Upper lobe of left lung (tissue), 6 donors: ENCODE measurements at regions not wholly inside any gene's neighbourhood (a gene's known extent, or its start where the extent isn't known, plus 50 kb on each side); places are given as distances from the start of the nearest gene placed in this dataset.
"Not testable (repeated sequence)": the region's sequence is repeated elsewhere in the genome, so short reads cannot be mapped to it uniquely, and the experiment has no call there.

Source experiments
- ATAC-seq, 2 donors: fragments of 200-7000 bp; cut with Tn5 transposase; one replicate each; pipeline ENCODE4 v1.9.1; 2022; ENCODE audit warnings: mild to moderate bottlenecking in 2 of 2, moderate library complexity in 2 of 2; ENCODE audit not compliant: low FRiP score in 2 of 2
- DNase-seq, 2 donors: peaks; one replicate each; pipeline ENCODE4 v3.0.0-alpha.2; 2019 to 2020
- H3K27ac ChIP-seq, 4 donors: fragments of 200-600 bp; sonication (generic); one replicate each; pipeline ENCODE4 v1.5.1; 2016 to 2019
- H3K27me3 ChIP-seq, 4 donors: fragments of 200-600 bp; sonication (generic); one replicate each; pipeline ENCODE4 v1.5.1; 2017 to 2019
- H3K36me3 ChIP-seq, 4 donors: fragments of 200-600 bp; sonication (generic); one replicate each; pipeline ENCODE4 v1.5.1; 2016 to 2019
- H3K4me1 ChIP-seq, 4 donors: fragments of 200-600 bp; sonication (generic); one replicate each; pipeline ENCODE4 v1.5.1; 2018 to 2019
- H3K4me3 ChIP-seq, 4 donors: fragments of 200-600 bp; sonication (generic); one replicate each; pipeline ENCODE4 v1.5.1; 2017 to 2019; ENCODE audit warnings: mild to moderate bottlenecking in 2 of 4, moderate library complexity in 1 of 4
- H3K9me3 ChIP-seq, 4 donors: fragments of 200-600 bp; sonication (generic); one replicate each; pipeline ENCODE4 v1.5.1; 2018 to 2019
- CTCF ChIP-seq, 6 experiments: fragments of 450-650 bp in 4 of 6; fragments of 200-600 bp in 2 of 6; sonication (generic) in 2 of 6; IDR thresholded peaks; one replicate each; pipeline ENCODE4 v1.5.1; 2016 to 2019; ENCODE audit warnings: antibody characterized with exemption in 6 of 6
- EP300 ChIP-seq, 4 donors: sonication (generic); formaldehyde crosslinking; IDR thresholded peaks; one replicate each; pipeline ENCODE4 v1.5.1; 2017; ENCODE audit warnings: antibody characterized with exemption in 4 of 4, control low read depth in 2 of 4
- POLR2A ChIP-seq, 4 donors: fragments of 450-650 bp; IDR thresholded peaks; one replicate each; pipeline ENCODE4 v1.5.1; 2016 to 2017; ENCODE audit warnings: antibody characterized with exemption in 4 of 4, mild to moderate bottlenecking in 2 of 4
- POLR2AphosphoS5 ChIP-seq, 2 donors: sonication (generic); formaldehyde crosslinking; IDR thresholded peaks; one replicate each; pipeline ENCODE4 v1.5.1; 2017; ENCODE audit warnings: antibody characterized with exemption in 2 of 2
- WGBS, 2 donors: methylation state at CpG; one replicate each; pipeline ENCODE4 v1.1.5; 2017 to 2018; 5-methylcytosine and 5-hydroxymethylcytosine counted together
- donor health status: DM: no; HTN: no; CAD: no; lungs with moderate emphysema.
- donor health status: DM: no; HTN: yes; CAD: no; lungs with severe emphysema.

- Histone ChIP-seq H3K4me3 (no peak overlapping the region), H3K27me3 (no peaks in the 10 kb centered on the region), H3K27ac (no peak overlapping the region), H3K36me3 (no peaks in the 10 kb centered on the region), H3K9me3 (no peaks in the 10 kb centered on the region), H3K4me1 (no peaks in the 10 kb centered on the region)
- TF ChIP-seq EP300 (IDR thresholded peaks at IDR 0.05) (no peak), POLR2A (IDR thresholded peaks at IDR 0.05) (no peak), POLR2AphosphoS5 (IDR thresholded peaks at IDR 0.05) (no peak), CTCF (IDR thresholded peaks at IDR 0.05) (no peak)
- 69 to 82% methylated on average over 1 of the region's 1 CpG for WGBS, 2 donors
- ATAC-seq (no peak), DNase-seq (no peak)
Measured at GRCh38 chr11:100600941-100601340, 86.1 kb upstream of the ARHGAP42 start.

GRCh38 chr11:100602716-100603115 is 84.4 kb upstream of the ARHGAP42 start:
- no peaks in the 10 kb centered on the region for H3K4me1 ChIP-seq
- no peaks in the 10 kb centered on the region for H3K27me3 ChIP-seq
- no peak overlapping the region for H3K27ac ChIP-seq
- peak in 1 of 2 donors; percentile 28 for ATAC-seq
- DNase-seq = no peak
- no peak overlapping the region for H3K4me3 ChIP-seq
- TF ChIP-seq EP300 (IDR thresholded peaks at IDR 0.05) (no peak), POLR2A (IDR thresholded peaks at IDR 0.05) (no peak), CTCF (IDR thresholded peaks at IDR 0.05) (no peak), POLR2AphosphoS5 (IDR thresholded peaks at IDR 0.05) (no peak)
- H3K9me3 ChIP-seq = no peaks in the 10 kb centered on the region
- no peaks in the 10 kb centered on the region for H3K36me3 ChIP-seq

GRCh38 chr11:100607761-100608160 is 79.3 kb upstream of the ARHGAP42 start:
- not testable (repeated sequence) for H3K9me3 ChIP-seq, H3K4me3 ChIP-seq, H3K27ac ChIP-seq, H3K4me1 ChIP-seq, H3K27me3 ChIP-seq, ATAC-seq, DNase-seq, H3K36me3 ChIP-seq

GRCh38 chr11:100612766-100613165 is 74.3 kb upstream of the ARHGAP42 start:
- Histone ChIP-seq H3K27ac (no peak overlapping the region), H3K4me1 (no peaks in the 10 kb centered on the region), H3K4me3 (no peak overlapping the region), H3K36me3 (no peaks in the 10 kb centered on the region), H3K9me3 (no peaks in the 10 kb centered on the region), H3K27me3 (no peaks in the 10 kb centered on the region)
- DNase-seq (no peak), ATAC-seq (peak in 1 of 2 donors; percentile 31)
- TF ChIP-seq POLR2A (IDR thresholded peaks at IDR 0.05) (no peak), EP300 (IDR thresholded peaks at IDR 0.05) (no peak), CTCF (IDR thresholded peaks at IDR 0.05) (no peak), POLR2AphosphoS5 (IDR thresholded peaks at IDR 0.05) (no peak)
- 39 to 41% methylated on average over 2 of the region's 2 CpGs for WGBS, 2 donors

GRCh38 chr11:100618914-100619313 is 68.2 kb upstream of the ARHGAP42 start:
- ATAC-seq (no peak), DNase-seq (no peak)
- no peak for TF ChIP-seq POLR2AphosphoS5 (IDR thresholded peaks at IDR 0.05)
- no peak for TF ChIP-seq CTCF (IDR thresholded peaks at IDR 0.05)
- no peak for TF ChIP-seq EP300 (IDR thresholded peaks at IDR 0.05)
- no peak for TF ChIP-seq POLR2A (IDR thresholded peaks at IDR 0.05)
- no peak overlapping the region for H3K4me3 ChIP-seq
- H3K4me1 ChIP-seq = no peaks in the 10 kb centered on the region
- peaks cover 0 to 24% (median 17%) of the 10 kb centered on the region in 4 donors for H3K9me3 ChIP-seq
- WGBS, 2 donors = 82 to 87% methylated on average over 2 of the region's 2 CpGs
- H3K27ac ChIP-seq = no peak overlapping the region
- no peaks in the 10 kb centered on the region for H3K36me3 ChIP-seq
- H3K27me3 ChIP-seq = no peaks in the 10 kb centered on the region
